Neural crest cell (in vitro differentiated cells): ENCODE measurements at regions not wholly inside any gene's neighbourhood (a gene's known extent, or its start where the extent isn't known, plus 50 kb on each side); places are given as distances from the start of the nearest gene placed in this dataset.

Experiments
- DNase-seq: peaks from one replicate; pipeline ENCODE4 v3.0.0; 2021; ENCODE audit warnings: low read depth, mixed read lengths, low spot score
- H3K27ac Mint-ChIP-seq: one replicate; pipeline ENCODE4 v1.8.0; 2021; ENCODE audit warnings: mild to moderate bottlenecking, mixed read lengths; ENCODE audit not compliant: unreplicated experiment
- H3K27me3 Mint-ChIP-seq: 2 replicates; pipeline ENCODE4 v1.8.0; 2021; ENCODE audit warnings: low read depth, mild to moderate bottlenecking, mixed read lengths
- H3K36me3 Mint-ChIP-seq: 2 replicates; pipeline ENCODE4 v1.8.0; 2021; ENCODE audit warnings: low read depth, mild to moderate bottlenecking, mixed read lengths
- H3K4me1 Mint-ChIP-seq: 2 replicates; pipeline ENCODE4 v1.8.0; 2021; ENCODE audit warnings: mixed read lengths
- H3K4me3 Mint-ChIP-seq: one replicate; pipeline ENCODE4 v1.8.0; 2021; ENCODE audit warnings: mild to moderate bottlenecking, mixed read lengths
- H3K9me3 Mint-ChIP-seq: 2 replicates; pipeline ENCODE4 v1.8.0; 2021; ENCODE audit warnings: mixed read lengths
- CTCF ChIP-seq: fragments of 200-600 bp; sonication (generic); conservative IDR thresholded peaks from 2 replicates; pipeline ENCODE4 v1.5.0; 2021; ENCODE audit warnings: antibody characterized with exemption, mild to moderate bottlenecking

GRCh38 chr17:54021418-54021817 lies 198.7 kb downstream of the KIF2B start:
- Mint-ChIP-seq H3K36me3 (no peaks in the 10 kb centered on the region), H3K27ac (no peak overlapping the region), H3K4me3 (no peak overlapping the region), H3K27me3 (no peaks in the 10 kb centered on the region), H3K9me3 (peaks cover 22% of the 10 kb centered on the region), H3K4me1 (no peaks in the 10 kb centered on the region)
- TF ChIP-seq CTCF, result no peak
- no peak for DNase-seq

- Mint-ChIP-seq H3K4me1 (no peaks in the 10 kb centered on the region), H3K36me3 (no peaks in the 10 kb centered on the region), H3K27ac (no peak overlapping the region), H3K9me3 (no peaks in the 10 kb centered on the region), H3K4me3 (no peak overlapping the region), H3K27me3 (no peaks in the 10 kb centered on the region)
- TF ChIP-seq CTCF, result no peak
- DNase-seq, result no peak
Observed at GRCh38 chr17:54028986-54029580, 206.4 kb downstream of the KIF2B start.

GRCh38 chr17:54029986-54030385 lies 207.3 kb downstream of the KIF2B start:
- H3K36me3 Mint-ChIP-seq, result no peaks in the 10 kb centered on the region
- H3K4me1 Mint-ChIP-seq, result no peaks in the 10 kb centered on the region
- H3K4me3 Mint-ChIP-seq, result no peak overlapping the region
- H3K27me3 Mint-ChIP-seq, result no peaks in the 10 kb centered on the region
- no peaks in the 10 kb centered on the region for H3K9me3 Mint-ChIP-seq
- no peak for DNase-seq
- no peak overlapping the region for H3K27ac Mint-ChIP-seq
- no peak for TF ChIP-seq CTCF

- no peak for TF ChIP-seq CTCF
- no peaks in the 10 kb centered on the region for H3K27me3 Mint-ChIP-seq
- H3K9me3 Mint-ChIP-seq, result peaks cover 9% of the 10 kb centered on the region
- H3K36me3 Mint-ChIP-seq, result peaks cover 12% of the 10 kb centered on the region
- H3K4me1 Mint-ChIP-seq, result no peaks in the 10 kb centered on the region
- DNase-seq, result no peak
- H3K27ac Mint-ChIP-seq, result no peak overlapping the region
- H3K4me3 Mint-ChIP-seq, result no peak overlapping the region
Observed at GRCh38 chr17:54046570-54046969, 223.8 kb downstream of the KIF2B start.

- Mint-ChIP-seq H3K4me3 (no peak overlapping the region), H3K27me3 (no peaks in the 10 kb centered on the region), H3K4me1 (peaks cover 4% of the 10 kb centered on the region), H3K36me3 (no peaks in the 10 kb centered on the region), H3K9me3 (peaks cover 4% of the 10 kb centered on the region), H3K27ac (no peak overlapping the region)
- no peak for TF ChIP-seq CTCF
- no peak for DNase-seq
Observed at GRCh38 chr17:54063639-54064038, 240.9 kb downstream of the KIF2B start.
